GM12875 (cell line): ENCODE measurements at regions not wholly inside any gene's neighbourhood (a gene's known extent, or its start where the extent isn't known, plus 50 kb on each side); places are given as distances from the start of the nearest gene placed in this dataset.

ENCODE experiments used
- H3K4me3 ChIP-seq: one replicate; pipeline ENCODE4 v1.5.1; 2011; ENCODE audit warnings: low read depth, low read length, control low read depth
- CTCF ChIP-seq: IDR thresholded peaks from 2 replicates; pipeline ENCODE4 v1.5.1; 2011; ENCODE audit warnings: low read depth, mild to moderate bottlenecking, control low read depth, inconsistent platforms, low read length, moderate library complexity, borderline replicate concordance; ENCODE audit not compliant: insufficient read depth

- no peak overlapping the region for H3K4me3 ChIP-seq
- no peak for TF ChIP-seq CTCF
Observed at GRCh38 chr7:140239653-140239935, 62.8 kb upstream of the KDM7A start.

GRCh38 chr7:140238778-140239652 lies 62.2 kb upstream of the KDM7A start:
- no peak for TF ChIP-seq CTCF
- H3K4me3 ChIP-seq, result no peak overlapping the region

GRCh38 chr7:140237390-140237789 lies 60.6 kb upstream of the KDM7A start:
- no peak overlapping the region for H3K4me3 ChIP-seq
- TF ChIP-seq CTCF, result no peak

GRCh38 chr7:140236626-140237025 lies 59.8 kb upstream of the KDM7A start:
- H3K4me3 ChIP-seq, result no peak overlapping the region
- no peak for TF ChIP-seq CTCF

GRCh38 chr7:140235114-140235513 lies 58.3 kb upstream of the KDM7A start:
- no peak overlapping the region for H3K4me3 ChIP-seq
- no peak for TF ChIP-seq CTCF

- H3K4me3 ChIP-seq, result no peak overlapping the region
- no peak for TF ChIP-seq CTCF
Observed at GRCh38 chr7:140232957-140233917, 56.5 kb upstream of the KDM7A start.
